H1 (cell line): ENCODE measurements at regions not wholly inside any gene's neighbourhood (a gene's known extent, or its start where the extent isn't known, plus 50 kb on each side); places are given as distances from the start of the nearest gene placed in this dataset.

Experiments
- CTCF ChIA-PET: fragments of 300-600 bp; sonication (Branson Sonifier 250); formaldehyde crosslinking; loops from one replicate; lab custom pipeline; 2021; ENCODE audit not compliant: partially characterized antibody; lab: Charles Lee
- POLR2A ChIA-PET: fragments of 300-600 bp; sonication (Branson Sonifier 250); formaldehyde crosslinking; loops from one replicate; lab custom pipeline; 2021; ENCODE audit warnings: inconsistent platforms; ENCODE audit not compliant: partially characterized antibody; lab: Charles Lee
- DNase-seq, 2 experiments: peaks; one replicate each; pipeline versions ENCODE4 v3.0.0 to v3.0.0-alpha.2; 2010 to 2022; ENCODE audit warnings: low spot score in 2 of 2, low read depth in 1 of 2, mixed read lengths in 1 of 2
- FAIRE-seq: peaks from 2 replicates; lab custom pipeline; 2011; peaks lifted over from hg19 to GRCh38; lab: Jason Lieb, UNC
- H2AFZ ChIP-seq: 2 replicates; pipeline ENCODE4 v1.8.1; 2012; ENCODE audit warnings: low read length, inconsistent platforms
- H2AK5ac ChIP-seq: 2 replicates; pipeline ENCODE4 v1.6.1; 2013; ENCODE audit warnings: low read depth, low read length
- H2BK120ac ChIP-seq: replicated peaks from 2 replicates; pipeline ENCODE3; 2013; ENCODE audit warnings: low read depth, low read length, inconsistent platforms
- H2BK12ac ChIP-seq: 2 replicates; pipeline ENCODE4 v1.6.1; 2013; ENCODE audit warnings: low read depth, low read length
- H2BK15ac ChIP-seq: 2 replicates; pipeline ENCODE4 v1.6.1; 2013; ENCODE audit warnings: low read length
- H2BK20ac ChIP-seq: 2 replicates; pipeline ENCODE4 v1.6.1; 2013; ENCODE audit warnings: low read length
- H2BK5ac ChIP-seq: 2 replicates; pipeline ENCODE4 v1.6.1; 2013; ENCODE audit warnings: low read depth, low read length
- H3K14ac ChIP-seq: 2 replicates; pipeline ENCODE4 v1.6.1; 2013; ENCODE audit warnings: inconsistent platforms; ENCODE audit not compliant: insufficient read length
- H3K18ac ChIP-seq: 2 replicates; pipeline ENCODE4 v1.6.1; 2013; ENCODE audit warnings: low read length; ENCODE audit errors: extremely low read depth
- H3K23ac ChIP-seq: 2 replicates; pipeline ENCODE4 v1.6.1; 2013; ENCODE audit warnings: inconsistent platforms; ENCODE audit not compliant: insufficient read length
- H3K23me2 ChIP-seq: 2 replicates; pipeline ENCODE4 v1.6.1; 2013; ENCODE audit warnings: low read depth, low read length
- H3K27ac ChIP-seq: 2 replicates; pipeline ENCODE4 v1.6.1; 2011; ENCODE audit warnings: low read depth, low read length, inconsistent platforms
- H3K27me3 ChIP-seq, 4 experiments: replicated peaks in 1 of 4; 1 replicate in 1 of 4; 2 replicates in 3 of 4; pipeline versions ENCODE4 v1.6.1 to v1.8.1; 2011 to 2013; ENCODE audit warnings: low read length in 3 of 4, mild to moderate bottlenecking in 3 of 4, inconsistent platforms in 2 of 4, mixed read lengths in 2 of 4, moderate library complexity in 1 of 4; ENCODE audit not compliant: control insufficient read depth in 3 of 4, insufficient read depth in 3 of 4; ENCODE audit errors: extremely low read depth in 1 of 4
- H3K36me3 ChIP-seq, 4 experiments: 2 replicates each; pipeline versions ENCODE4 v1.6.1 to v1.8.1; 2011 to 2013; ENCODE audit warnings: mild to moderate bottlenecking in 4 of 4, low read length in 3 of 4, moderate library complexity in 2 of 4, control low read depth in 1 of 4, inconsistent platforms in 1 of 4; ENCODE audit not compliant: insufficient read depth in 4 of 4, control insufficient read depth in 2 of 4
- H3K4ac ChIP-seq: replicated peaks from 2 replicates; pipeline ENCODE3; 2013; ENCODE audit warnings: low read length, low read depth, mixed read lengths, inconsistent platforms; ENCODE audit not compliant: insufficient read length
- H3K4me1 ChIP-seq, 4 experiments: replicated peaks in 1 of 4; 1 replicate in 1 of 4; 2 replicates in 3 of 4; pipeline versions ENCODE4 v1.6.1 to v1.8.1; 2011 to 2013; ENCODE audit warnings: low read length in 3 of 4, inconsistent platforms in 2 of 4, mixed read lengths in 1 of 4; ENCODE audit not compliant: insufficient read depth in 4 of 4, control insufficient read depth in 3 of 4
- H3K4me2 ChIP-seq, 2 experiments: 2 replicates each; pipeline versions ENCODE4 v1.6.1 to v1.8.1; 2011 to 2013; ENCODE audit warnings: low read depth in 2 of 2, low read length in 2 of 2, control low read depth in 1 of 2, inconsistent platforms in 1 of 2, mild to moderate bottlenecking in 1 of 2; ENCODE audit not compliant: insufficient read depth in 1 of 2
- H3K4me3 ChIP-seq, 4 experiments: fragments of 200-600, 300-600 bp in 1 of 4; sonication (generic), shearing (Covaris generic), sonication (Bioruptor Twin) in 1 of 4; 2 replicates each; pipeline versions ENCODE4 v1.5.1 to v1.8.1; 2011 to 2016; ENCODE audit warnings: low read length in 4 of 4, low read depth in 3 of 4, control low read depth in 2 of 4, inconsistent platforms in 2 of 4, mild to moderate bottlenecking in 2 of 4, mixed read lengths in 1 of 4, moderate library complexity in 1 of 4; ENCODE audit not compliant: insufficient read depth in 2 of 4; ENCODE audit errors: extremely low read depth in 1 of 4
- H3K56ac ChIP-seq: replicated peaks from 2 replicates; pipeline ENCODE3; 2013; ENCODE audit warnings: low read depth, mild to moderate bottlenecking, mixed read lengths, low read length, inconsistent platforms; ENCODE audit not compliant: insufficient read length
- H3K79me1 ChIP-seq: 2 replicates; pipeline ENCODE4 v1.6.1; 2013; ENCODE audit warnings: low read depth, low read length, control low read depth
- H3K79me2 ChIP-seq, 2 experiments: 2 replicates each; pipeline versions ENCODE4 v1.6.1 to v1.8.1; 2012 to 2013; ENCODE audit warnings: low read length in 2 of 2, mild to moderate bottlenecking in 2 of 2, inconsistent platforms in 1 of 2; ENCODE audit not compliant: insufficient read depth in 2 of 2, control insufficient read depth in 1 of 2
- H3K9ac ChIP-seq, 4 experiments: replicated peaks in 1 of 4; 1 replicate in 1 of 4; 2 replicates in 3 of 4; pipeline versions ENCODE4 v1.6.1 to v1.8.1; 2011 to 2013; ENCODE audit warnings: low read depth in 3 of 4, low read length in 3 of 4, control low read depth in 2 of 4, mild to moderate bottlenecking in 2 of 4, moderate library complexity in 2 of 4, inconsistent platforms in 1 of 4; ENCODE audit errors: extremely low read depth in 1 of 4
- H3K9me3 ChIP-seq, 2 experiments: 2 replicates each; pipeline versions ENCODE4 v1.6.1 to v1.8.1; 2012 to 2013; ENCODE audit warnings: mild to moderate bottlenecking in 2 of 2, moderate library complexity in 2 of 2, control low read depth in 1 of 2, inconsistent platforms in 1 of 2, low read depth in 1 of 2, low read length in 1 of 2, mixed read lengths in 1 of 2; ENCODE audit not compliant: insufficient read depth in 2 of 2
- H4K20me1 ChIP-seq, 2 experiments: replicated peaks in 1 of 2; 2 replicates each; pipeline versions ENCODE3 to v1.8.1; 2011 to 2013; ENCODE audit warnings: inconsistent platforms in 2 of 2, low read length in 2 of 2, mild to moderate bottlenecking in 1 of 2; ENCODE audit not compliant: insufficient read depth in 2 of 2, control insufficient read depth in 1 of 2
- H4K5ac ChIP-seq: 2 replicates; pipeline ENCODE4 v1.6.1; 2013; ENCODE audit warnings: low read length, low read depth, mixed read lengths, inconsistent platforms; ENCODE audit not compliant: insufficient read length
- H4K8ac ChIP-seq: 2 replicates; pipeline ENCODE4 v1.8.0; 2013; ENCODE audit warnings: mild to moderate bottlenecking, moderate library complexity, low read length, inconsistent platforms; ENCODE audit not compliant: insufficient read depth; ENCODE audit errors: extremely low read depth
- H4K91ac ChIP-seq: replicated peaks from 2 replicates; pipeline ENCODE3; 2013; ENCODE audit warnings: low read length, mixed read lengths, inconsistent platforms; ENCODE audit not compliant: insufficient read length
- CHD2 ChIP-seq: IDR thresholded peaks from 2 replicates; pipeline ENCODE4 v1.6.1; 2012; ENCODE audit warnings: low read length, improper control_type of control experiment
- KDM5A ChIP-seq: fragments of 200-600 bp; IDR thresholded peaks from 2 replicates; pipeline ENCODE4 v1.7.1; 2012; ENCODE audit warnings: mild to moderate bottlenecking, low read length, inconsistent platforms, mixed read lengths
- RFX5 ChIP-seq: IDR thresholded peaks from 2 replicates; pipeline ENCODE4 v1.6.1; 2011; ENCODE audit warnings: low read depth, low read length, improper control_type of control experiment, borderline replicate concordance
- RXRA ChIP-seq: IDR thresholded peaks from 2 replicates; pipeline ENCODE4 v1.6.1; 2011; ENCODE audit warnings: low read depth, mild to moderate bottlenecking, low read length, moderate library complexity; ENCODE audit not compliant: insufficient read depth
- SRF ChIP-seq: IDR thresholded peaks from 2 replicates; pipeline ENCODE4 v1.6.1; 2011; ENCODE audit warnings: mild to moderate bottlenecking, low read depth, low read length, moderate library complexity
- WGBS, 2 experiments: shearing (Covaris generic) in 1 of 2; methylation state at CpG; one replicate each; pipeline versions ENCODE4 v1.1.6 to v1.1.7; 2013 to 2015; ENCODE audit warnings: low lambda C conversion rate in 2 of 2, mixed read lengths in 2 of 2, inconsistent platforms in 1 of 2, low coverage in 1 of 2, missing lambda C conversion rate in 1 of 2; ENCODE audit not compliant: insufficient replicate concordance in 2 of 2, insufficient coverage in 1 of 2, insufficient read length in 1 of 2; ENCODE audit errors: extremely low coverage in 1 of 2, missing lambda C conversion rate in 1 of 2; 5-methylcytosine and 5-hydroxymethylcytosine counted together

GRCh38 chr12:92235703-92236472 is 90.2 kb upstream of the BTG1 start:
- Histone ChIP-seq H3K18ac (no peak overlapping the region), H3K27me3 (no peaks in the 10 kb centered on the region), H4K8ac (no peak overlapping the region), H3K79me2 (no peaks in the 10 kb centered on the region), H2BK15ac (no peak overlapping the region), H3K36me3 (no peaks in the 10 kb centered on the region), H2AK5ac (no peak overlapping the region), H3K14ac (no peak overlapping the region), H2AFZ (no peak overlapping the region), H3K9ac (no peak overlapping the region), H4K20me1 (peaks cover 0 to 1% of the 10 kb centered on the region in 2 experiments), H3K23ac (no peak overlapping the region), H2BK20ac (no peak overlapping the region), H4K5ac (no peak overlapping the region), H3K4me1 (no peaks in the 10 kb centered on the region), H3K4ac (no peak overlapping the region), H3K4me2 (no peak overlapping the region), H3K23me2 (no peaks in the 10 kb centered on the region), H3K79me1 (no peaks in the 10 kb centered on the region), H4K91ac (no peak overlapping the region), H3K27ac (no peak overlapping the region), H3K9me3 (no peaks in the 10 kb centered on the region), H2BK5ac (no peak overlapping the region), H2BK120ac (no peak overlapping the region), H3K56ac (no peak overlapping the region), H2BK12ac (no peak overlapping the region), H3K4me3 (no peak overlapping the region)
- ChIA-PET CTCF (no interaction called here), POLR2A (interaction anchor here (1.2 kb wide), 1 partner anchor 92 kb away, joined by 4 read pairs; no protein-coding TSS in a partner anchor)
- TF ChIP-seq RFX5: no peak
- no peak for TF ChIP-seq KDM5A
- no peak for TF ChIP-seq RXRA
- TF ChIP-seq CHD2: no peak
- TF ChIP-seq SRF: no peak
- FAIRE-seq (no peak), DNase-seq (no peak)
- WGBS, 2 experiments: 88% methylated on average over 7 of the region's 7 CpGs; no CpG with 5 or more reads in 1 of the 2 experiments
